Femur (tissue), 1 donor: ENCODE measurements at regions not wholly inside any gene's neighbourhood (a gene's known extent, or its start where the extent isn't known, plus 50 kb on each side); places are given as distances from the start of the nearest gene placed in this dataset.
"Not testable (repeated sequence)": the region's sequence is repeated elsewhere in the genome, so short reads cannot be mapped to it uniquely, and the experiment has no call there.

ENCODE experiments used
- DNase-seq: peaks from one replicate; pipeline ENCODE4 v3.0.0-alpha.2; 2017

DNA sequence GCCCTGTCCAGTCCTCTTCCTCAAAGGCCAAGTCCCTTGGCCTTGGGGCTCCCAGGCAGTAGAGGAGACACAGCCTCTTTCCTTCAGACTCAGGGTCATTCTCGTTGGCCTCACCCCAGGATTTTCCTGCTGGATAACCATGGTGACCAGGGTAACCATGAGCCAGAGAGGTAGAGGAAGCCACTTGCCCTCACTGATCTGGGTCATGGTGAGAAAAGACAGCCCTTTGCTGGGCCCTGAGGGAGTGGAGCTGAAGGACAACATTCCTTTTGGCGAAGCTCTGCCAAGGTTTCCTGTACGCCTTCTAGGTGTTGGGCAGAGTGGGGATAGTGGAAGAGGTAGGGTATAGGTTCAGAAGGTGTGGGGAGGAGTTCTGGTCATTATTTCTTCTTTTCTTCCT lies 53.1 kb upstream of the WNT4 start:
- DNase-seq = no peak

DNA sequence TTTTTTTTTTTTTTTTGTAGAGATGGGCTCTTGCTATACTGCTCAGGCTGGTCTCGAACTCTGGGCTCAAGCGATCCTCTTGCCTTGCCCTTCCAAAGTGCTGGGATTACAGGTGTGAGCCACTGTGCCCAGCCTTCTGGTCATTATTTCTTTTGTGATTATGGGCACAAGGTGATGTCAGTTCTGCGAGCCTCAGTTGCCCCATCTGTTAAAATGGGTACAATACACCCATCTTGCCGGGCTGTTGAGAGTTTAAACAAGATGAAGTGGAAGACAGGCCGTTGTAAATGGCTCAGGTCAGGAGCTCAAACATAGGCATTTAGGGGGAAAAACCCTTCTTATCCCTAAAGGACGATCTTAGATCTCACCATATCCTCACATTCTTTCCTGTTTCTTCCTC lies 53.7 kb upstream of the WNT4 start:
- DNase-seq = no peak

DNA sequence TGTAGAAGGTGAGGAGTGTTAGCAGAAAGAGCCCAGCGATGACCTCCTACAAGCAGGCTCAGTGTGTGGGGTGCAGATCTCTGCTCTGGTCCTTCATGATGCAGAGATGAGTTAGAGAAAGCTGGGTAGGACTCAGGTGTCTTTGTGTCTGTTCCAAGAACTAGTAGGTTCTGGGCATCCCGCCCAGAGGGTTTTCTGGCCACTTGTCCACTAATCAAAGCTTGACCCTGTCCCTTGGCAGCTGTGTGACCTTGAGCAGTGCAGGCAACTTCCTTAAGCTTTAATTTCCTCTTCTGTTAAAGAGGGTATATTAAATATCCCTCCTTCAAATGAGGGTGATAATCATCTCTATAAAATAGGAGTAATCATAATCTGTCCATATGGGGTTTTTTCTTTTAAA lies 54.7 kb upstream of the WNT4 start:
- no peak for DNase-seq

DNA sequence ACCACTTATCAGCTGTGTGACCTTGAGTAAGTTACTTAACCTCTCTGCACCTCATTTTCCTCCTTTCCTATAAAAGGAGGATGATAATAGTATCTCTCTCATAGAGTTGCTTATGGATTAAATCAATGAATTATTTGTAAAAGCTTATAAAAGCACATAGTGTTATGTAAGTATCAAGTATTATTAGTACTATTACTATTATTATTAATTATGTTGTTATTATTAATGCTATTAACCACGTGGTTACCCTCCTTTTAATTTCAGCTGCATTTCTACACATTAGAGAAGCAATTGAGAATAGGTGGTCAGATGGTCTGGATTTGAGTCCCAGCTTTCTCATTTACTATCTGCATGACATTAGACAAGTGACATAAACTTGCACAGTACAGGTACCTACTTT lies 58.1 kb upstream of the WNT4 start:
- DNase-seq = no peak

DNA sequence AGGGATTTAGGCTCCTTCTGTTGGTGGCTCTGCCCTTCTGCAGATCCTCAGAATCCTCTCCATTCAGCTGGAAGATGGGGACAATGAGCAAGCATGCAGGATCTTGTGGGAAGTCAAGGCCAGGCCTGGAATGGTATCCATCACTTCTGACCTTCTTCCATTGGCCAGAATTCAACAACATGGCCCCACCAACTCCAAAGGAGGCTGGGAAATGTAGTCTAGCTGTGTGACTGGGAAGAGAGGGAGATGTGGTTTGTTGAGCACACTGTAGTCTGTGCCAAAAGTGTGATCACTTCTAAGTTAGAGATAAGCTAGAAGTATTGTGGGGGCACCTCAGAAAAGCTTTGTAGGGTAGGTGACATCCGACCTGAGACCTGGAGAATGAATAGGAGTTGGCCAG lies 60.4 kb upstream of the WNT4 start:
- DNase-seq = no peak

DNA sequence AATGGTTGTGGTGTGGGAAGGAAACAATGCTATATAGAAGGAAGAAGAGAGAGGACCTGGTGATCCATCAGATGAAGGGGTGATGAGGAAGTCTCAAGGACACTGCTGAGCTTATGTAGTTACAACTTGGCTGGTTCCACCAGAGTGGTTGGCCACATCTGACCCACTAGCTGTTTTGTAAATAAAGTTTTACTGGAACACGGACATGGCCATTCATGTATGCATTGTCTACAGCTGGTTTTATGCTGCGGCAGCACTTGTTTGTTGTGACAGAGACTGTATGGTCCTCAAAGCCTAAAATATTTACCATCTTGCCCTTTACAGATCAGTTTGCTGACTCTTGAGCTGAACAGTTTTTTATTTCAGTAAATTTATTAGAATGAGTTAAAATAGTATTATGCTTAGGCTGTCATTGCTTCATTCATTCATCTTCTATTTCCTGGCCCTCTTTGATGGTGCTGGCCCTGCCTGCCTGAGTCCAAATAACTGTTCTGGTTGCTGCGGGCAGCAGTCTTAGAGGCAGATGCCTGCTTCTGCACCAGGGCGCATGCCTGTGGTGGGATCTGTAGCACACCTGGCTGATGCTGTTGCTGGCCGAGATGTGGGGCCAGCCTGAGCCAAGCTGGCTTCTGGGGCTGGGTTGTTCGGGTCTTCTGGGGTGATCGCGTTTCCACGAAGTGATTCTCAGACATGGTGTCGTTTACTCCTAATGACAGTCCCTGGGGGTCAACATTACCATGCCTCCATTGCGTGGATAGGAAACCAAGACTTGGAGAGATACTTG lies 61.4 kb upstream of the WNT4 start:
- no peak for DNase-seq

DNA sequence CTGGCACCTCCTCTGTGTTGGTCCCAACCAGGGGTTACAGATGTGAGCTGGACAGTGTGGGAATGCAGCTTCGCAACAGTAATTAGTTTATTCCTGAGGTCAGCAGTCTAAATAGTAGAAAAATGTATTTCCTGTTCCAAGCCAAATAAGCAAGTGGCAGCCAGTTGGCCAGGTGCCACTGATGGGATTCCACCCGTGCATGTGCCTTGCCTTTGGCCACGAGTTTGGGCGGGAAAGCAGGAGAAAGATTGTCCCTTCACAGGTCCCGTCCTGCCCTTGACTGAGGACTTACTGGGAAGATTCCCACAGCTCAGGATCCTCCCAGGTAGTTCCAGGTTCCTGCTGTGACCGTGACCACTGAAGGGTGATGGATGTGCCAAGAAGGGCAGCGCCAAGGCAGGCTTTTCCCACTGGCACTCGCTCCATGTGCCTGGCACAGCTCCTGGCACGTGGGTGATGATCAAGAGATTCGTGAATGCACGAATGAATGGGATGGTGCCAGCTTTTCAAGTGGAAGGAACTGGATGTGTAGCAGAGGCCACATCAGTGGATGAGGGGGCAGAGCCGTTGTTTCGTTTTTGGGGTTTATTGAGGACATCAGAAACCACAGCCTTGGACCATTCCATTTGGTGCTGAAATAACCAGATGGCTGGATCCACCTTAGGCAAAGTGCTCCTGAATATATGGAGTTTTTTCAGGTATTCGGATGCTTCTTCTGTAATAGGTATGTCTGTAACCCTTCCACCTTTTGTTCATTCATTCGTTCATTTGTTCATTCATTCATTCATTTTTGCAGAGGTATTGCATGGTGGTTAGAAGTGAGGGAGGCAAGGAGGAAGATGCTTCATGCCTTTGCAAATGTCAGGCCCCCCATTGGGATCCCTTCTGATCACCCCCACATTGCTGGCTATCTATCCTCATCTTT lies 62.4 kb upstream of the WNT4 start:
- DNase-seq = peak; percentile 36

DNA sequence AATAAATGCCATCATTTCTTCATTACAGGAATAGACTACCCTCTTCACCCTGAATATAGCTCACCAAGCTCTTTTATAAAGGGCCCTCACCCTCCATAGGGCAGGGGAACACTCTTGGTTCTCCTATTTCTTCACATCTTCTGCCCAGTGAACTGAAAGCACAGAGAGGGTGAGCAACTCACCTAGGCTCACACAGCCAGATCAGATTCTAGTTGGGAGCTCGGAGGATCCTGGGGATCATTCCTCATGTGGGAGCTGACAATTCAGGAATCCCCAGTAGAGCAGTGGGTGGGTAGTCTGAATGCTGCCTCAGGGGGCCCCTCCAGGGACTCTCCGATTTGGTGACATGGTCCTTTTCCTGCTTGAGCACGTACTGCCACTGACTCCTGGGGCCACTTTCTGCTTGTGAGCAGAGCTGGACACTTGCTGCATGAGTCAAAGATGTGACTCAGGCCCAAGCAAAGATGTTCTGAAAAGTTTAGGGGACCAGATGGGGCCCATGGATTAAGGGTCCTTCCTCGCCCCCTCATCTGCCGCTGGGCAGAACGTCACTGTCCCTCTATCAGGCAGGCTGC lies 63.7 kb upstream of the WNT4 start:
- DNase-seq = peak; percentile 3

DNA sequence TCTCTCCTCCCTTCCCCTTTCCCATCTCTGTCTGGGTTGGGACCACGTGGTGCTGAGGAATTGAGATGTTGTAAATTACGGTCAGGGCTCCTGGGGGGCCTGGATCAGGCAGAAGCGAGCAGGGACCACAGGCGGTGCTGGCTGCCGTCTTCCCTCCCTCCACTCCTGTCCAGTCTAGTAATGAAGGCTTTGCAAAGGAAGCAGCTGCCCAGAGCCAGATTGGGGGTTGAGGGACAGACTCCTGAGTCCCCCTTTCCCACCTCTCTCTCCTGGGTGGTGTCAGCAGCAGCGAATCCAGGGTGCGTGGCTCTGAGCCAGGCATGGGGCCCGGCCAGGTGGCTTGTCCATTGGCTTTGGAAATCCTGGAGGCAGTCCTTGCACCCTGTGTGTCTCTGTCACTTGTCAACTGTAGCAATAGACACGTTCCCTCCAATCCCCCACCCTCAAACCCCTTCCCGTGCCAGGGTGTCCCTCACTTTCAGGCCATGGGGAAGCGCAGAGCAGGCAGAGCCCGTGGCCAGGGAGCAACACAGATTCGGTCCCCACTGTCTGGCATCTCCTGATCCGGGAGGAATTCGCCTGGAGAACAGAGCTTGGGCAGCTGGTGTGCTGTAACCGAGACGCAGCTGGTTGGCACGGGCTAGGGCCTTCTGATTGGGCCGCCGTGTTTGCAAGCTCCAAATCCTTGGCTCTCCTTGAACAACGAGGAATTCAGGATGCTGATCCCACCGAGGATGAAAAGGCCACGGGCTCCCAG lies 64.8 kb upstream of the WNT4 start:
- peak; percentile 77 for DNase-seq

DNA sequence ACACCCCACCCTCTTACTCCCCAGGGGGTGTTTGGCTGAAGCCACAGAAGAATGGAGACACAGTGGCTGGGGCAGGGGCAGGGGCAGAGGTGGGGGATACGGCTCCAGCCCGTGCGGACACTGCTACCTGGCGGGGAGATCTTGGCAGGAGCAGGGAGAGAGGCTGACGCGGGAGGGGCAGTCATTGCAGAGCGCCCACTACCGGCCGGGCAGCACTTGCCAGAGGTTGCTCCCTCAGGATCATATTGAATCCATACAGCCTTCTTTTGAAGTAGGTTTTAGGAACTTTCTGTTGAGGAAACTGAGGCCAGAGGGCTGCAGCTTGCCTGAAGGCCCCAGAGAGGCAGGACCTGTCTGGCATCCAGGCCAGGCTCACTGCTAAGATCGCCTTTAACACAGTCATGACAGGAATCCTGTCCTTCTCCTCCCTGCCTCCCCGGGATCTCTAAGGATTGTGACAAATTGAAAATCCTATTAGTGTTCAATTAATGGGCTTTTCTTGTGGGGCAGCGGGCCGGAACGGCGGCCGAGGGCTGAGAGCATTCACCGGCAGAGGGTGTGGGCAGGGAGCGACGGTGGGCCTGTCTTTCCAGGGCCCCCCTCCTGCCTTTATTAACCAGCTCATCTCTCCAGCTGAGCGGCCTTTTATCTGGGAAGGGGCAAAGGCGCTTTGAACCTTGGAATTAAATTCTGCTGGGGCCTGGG lies 65.5 kb upstream of the WNT4 start:
- peak; percentile 1 for DNase-seq

DNA sequence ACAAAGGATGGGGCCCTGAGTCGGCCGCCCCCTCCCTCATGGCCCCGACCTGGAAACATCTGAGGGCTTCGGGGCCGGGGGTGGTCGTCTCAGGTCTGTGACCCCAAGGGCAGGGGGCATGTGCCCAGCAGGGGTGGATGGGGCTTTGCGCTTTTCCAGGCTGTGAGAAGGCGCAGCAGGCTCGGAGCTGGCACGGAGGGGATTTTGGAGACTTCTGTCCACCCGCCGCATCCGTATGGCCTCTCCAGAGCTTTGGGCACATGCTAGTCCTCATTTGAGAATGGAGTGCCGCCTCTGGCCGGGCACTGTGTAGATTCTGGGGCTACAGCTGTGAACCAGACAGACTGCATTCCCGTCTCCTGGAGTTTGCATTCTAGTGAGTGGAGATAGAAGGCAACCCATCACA lies 66.1 kb upstream of the WNT4 start:
- peak; percentile 5 for DNase-seq

DNA sequence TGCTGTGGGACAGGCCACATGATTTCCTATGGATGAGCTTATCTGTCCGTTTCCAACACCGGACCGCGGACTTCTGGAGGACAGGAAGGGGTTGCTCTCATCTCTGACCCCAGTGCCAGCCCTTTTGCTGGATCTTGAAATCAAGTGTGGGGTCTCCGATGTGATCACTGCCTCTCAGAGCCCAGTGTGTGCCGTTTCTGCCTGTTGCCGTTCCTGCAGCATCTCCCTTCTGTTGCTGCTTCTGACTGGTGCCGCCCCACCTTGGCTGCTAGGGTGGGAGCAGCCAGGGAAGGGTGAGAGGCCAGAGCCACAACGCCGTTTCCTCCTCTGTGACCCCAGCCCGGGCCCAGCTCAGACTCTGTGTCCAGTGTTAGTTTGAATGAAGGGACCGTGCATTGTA lies 67.3 kb upstream of the WNT4 start:
- peak; percentile 2 for DNase-seq

DNA sequence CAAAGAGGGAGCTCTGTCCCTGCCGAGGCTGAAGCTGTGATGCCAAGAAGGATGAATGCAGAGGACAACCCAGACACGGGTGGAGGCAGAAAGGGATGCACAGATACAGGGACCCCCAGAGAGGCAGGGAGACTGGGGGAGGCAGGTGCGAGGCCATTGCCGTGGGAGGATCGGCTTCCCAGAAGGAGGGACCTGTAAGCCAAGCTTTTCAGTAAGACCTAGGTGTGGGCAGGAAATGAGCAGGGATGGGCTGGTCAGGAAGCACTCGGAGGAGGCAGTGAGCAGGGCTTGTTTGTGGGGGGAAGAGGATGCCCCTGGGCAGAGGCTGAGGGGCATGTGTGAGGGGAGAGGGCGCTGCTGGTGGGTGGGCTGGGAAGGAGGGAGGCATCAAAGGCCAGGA lies 67.7 kb upstream of the WNT4 start:
- DNase-seq = peak; percentile 4

DNA sequence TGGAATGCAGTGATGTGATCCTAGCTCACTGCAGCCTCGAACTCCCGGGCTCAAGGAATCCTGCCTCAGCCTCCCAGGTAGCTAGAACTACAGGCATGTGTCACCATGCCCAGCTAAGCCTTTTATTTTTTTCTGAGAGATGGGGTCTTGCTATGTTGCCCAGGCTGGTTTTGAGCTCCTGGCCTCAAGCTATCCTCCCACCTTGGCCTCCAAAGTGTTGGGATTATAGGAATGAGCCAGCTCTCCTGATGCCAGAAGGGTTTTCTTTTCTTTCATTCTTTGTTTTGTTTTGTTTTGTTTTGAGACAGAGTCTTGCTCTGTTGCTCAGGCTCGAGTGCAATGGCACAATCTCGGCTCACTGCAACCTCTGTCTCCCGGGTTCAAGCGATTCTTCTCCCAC lies 68.6 kb upstream of the WNT4 start:
- not testable (repeated sequence) for DNase-seq

DNA sequence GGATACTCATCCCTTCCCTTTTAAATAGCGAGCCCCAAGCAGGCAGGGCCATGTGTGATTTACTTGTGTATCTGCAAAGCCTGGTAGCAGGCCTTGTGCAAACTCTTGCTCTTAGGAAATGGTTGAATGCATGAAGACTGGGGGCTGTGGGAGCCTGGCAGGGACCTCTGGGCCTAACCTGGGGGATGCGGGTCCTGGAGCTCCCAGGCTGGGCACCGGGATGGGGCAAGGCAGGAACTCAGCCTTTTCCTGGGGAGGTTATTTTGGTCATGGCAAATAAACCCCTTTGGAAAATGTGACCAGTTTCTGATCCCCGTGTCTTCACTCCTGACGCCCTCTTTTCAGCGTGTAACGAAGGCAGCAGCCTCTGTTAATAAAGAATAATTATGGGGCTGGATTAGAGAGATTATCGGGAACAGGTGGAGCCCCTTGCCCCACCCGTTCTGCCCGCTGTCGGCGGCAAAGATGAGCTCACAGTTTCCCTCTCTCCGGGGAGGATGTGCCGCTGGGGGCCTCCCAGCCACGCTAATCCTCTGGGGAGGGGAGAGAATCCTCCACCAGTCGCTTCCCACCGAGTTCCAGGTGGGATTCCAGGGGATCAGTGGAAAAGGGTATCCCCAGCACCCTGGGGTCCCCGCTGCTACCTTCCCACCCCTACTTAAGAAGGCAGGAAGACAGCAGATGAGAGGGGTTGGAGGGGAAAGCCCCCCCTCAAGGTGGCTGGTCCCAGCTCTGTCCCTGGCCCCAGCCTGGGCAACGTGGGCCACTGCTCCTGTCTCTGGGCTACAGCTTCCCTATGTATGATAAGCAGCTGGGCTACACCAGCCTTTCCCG lies 69.7 kb upstream of the WNT4 start:
- DNase-seq = peak; percentile 9

DNA sequence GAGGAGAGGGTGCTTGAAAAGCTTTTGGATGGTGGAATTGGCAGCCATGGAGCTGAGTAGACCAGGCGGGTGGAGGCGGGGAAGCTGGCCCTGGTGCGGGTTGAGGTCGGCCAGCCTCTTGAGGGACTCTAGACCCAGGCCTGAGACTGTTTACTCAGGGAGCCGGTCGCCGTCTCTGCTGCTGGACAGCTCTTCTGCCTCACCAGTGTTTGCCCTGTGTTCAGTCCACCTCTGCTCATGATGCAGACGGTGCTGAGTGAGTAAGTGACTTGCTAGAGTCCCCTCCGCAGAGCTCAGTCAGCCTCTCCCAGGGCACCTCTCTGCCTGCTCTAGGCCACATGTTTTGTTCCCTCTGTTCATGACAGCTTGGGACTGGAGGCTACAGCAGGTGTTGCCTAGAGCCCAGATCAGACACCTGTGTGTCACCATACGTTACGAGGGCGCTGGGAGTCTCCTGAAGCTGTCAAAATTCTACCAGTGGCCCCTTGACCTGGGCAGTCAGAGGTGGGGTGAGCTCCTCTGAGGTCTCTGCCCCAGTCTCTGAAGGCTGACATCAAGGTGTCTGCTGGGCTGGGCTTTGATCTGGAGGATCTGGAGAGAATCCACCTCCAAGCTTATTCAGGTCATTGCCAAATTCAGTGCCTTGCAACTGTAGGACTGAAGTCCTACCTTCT lies 73.5 kb upstream of the WNT4 start:
- DNase-seq = peak; percentile 16

DNA sequence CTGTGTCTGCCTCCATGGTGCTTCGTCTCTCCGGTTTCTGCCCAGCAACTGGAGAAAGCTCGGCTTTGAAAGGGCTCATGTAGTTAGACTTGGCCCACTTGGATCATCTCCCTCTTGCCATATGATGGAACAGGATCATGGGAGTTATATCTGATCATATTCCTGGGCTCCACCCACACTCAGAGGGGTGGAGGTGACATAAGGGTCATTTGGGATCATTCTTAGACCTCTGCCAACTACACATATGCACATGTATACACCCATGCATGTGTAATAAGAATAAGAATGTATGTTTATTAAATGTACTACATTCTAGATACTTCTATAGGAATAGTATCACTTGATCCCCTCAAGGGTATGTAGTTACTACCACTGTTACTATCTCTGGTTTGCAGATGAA lies 74.1 kb upstream of the WNT4 start:
- no peak for DNase-seq

DNA sequence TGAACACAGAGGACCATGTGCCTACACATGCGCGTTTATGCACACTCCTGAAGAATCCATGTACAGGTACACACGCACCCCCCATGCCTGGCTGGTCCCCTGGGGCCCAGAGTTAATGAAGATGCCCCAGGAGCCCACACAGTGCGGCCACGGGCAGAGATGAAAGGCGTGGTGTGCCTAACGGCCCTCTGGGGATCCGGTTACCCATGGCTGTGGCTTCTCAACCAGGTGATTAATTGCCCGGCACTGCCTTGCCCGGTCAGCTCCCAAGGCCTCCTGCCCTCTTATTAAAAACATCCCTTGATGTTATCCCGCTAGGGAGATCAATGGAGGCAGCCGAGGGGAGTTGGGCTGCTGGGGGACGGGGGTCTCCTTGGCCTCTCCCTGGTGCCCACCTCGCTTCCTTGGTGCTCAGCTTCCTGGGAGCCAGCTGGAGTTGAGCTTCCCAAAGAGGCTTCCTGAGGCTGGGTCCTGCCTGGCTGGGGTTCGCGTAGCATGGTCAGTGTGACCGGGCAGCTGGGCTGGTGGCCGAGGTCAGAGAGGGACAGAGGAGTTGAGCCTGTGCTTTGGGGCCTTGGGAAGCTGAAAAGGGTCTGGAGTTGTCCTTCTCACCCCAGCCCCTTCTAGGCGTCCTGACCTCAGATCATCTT lies 75.0 kb upstream of the WNT4 start:
- peak; percentile 12 for DNase-seq

DNA sequence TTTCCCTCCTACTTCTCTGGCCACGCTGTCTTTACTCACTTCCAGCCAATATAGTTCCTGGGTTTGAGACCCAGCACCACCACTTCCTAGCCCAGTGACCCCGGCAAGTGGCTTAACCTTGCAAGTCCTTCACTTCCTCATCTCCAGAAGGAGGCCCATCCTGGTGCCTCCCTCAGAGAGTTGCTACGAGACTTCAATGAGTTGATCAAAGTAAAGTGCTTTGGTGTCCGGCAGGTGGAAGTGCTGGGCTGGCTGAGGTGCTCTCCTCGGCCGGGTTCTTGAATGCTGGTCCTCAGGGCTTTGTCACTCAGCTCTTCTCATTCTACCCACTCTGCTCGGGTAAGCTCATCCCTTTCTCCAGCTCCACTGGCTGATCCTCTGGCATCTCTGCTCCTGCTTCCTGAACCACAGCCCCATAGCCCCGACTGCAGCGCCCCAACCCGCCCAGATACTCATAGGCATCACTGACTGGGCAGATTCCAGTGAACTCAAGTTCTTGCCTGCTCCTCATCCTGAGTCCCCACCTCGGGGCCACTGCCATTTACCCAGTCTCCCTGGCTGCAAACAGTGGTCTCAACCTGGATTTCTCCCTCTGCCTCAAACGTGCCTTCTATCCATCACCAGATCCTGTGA lies 75.8 kb upstream of the WNT4 start:
- DNase-seq = no peak
